Astrocyte (in vitro differentiated cells and primary cell): ENCODE measurements at regions not wholly inside any gene's neighbourhood (a gene's known extent, or its start where the extent isn't known, plus 50 kb on each side); places are given as distances from the start of the nearest gene placed in this dataset.

ENCODE experiments used
- DNase-seq: peaks from one replicate; pipeline ENCODE4 v3.0.0-alpha.2; 2010; ENCODE audit warnings: low read depth
- FAIRE-seq: peaks from 2 replicates; lab custom pipeline; 2011; peaks lifted over from hg19 to GRCh38; lab: Jason Lieb, UNC
- H2AFZ ChIP-seq: 2 replicates; pipeline ENCODE4 v1.6.0; 2012; ENCODE audit warnings: low read depth, low read length, inconsistent platforms
- H3K27ac ChIP-seq: 2 replicates; pipeline ENCODE4 v1.5.1; 2011; ENCODE audit warnings: low read depth, low read length, inconsistent platforms
- H3K27me3 ChIP-seq: 2 replicates; pipeline ENCODE4 v1.6.0; 2011; ENCODE audit warnings: low read length, inconsistent platforms; ENCODE audit not compliant: insufficient read depth
- H3K36me3 ChIP-seq: 2 replicates; pipeline ENCODE4 v1.5.1; 2011; ENCODE audit warnings: low read length, inconsistent platforms; ENCODE audit not compliant: insufficient read depth
- H3K4me1 ChIP-seq: 2 replicates; pipeline ENCODE4 v1.5.1; 2011; ENCODE audit warnings: low read length, inconsistent platforms; ENCODE audit not compliant: insufficient read depth
- H3K4me2 ChIP-seq: 2 replicates; pipeline ENCODE4 v1.6.0; 2012; ENCODE audit warnings: low read length, inconsistent platforms
- H3K4me3 ChIP-seq: 2 replicates; pipeline ENCODE4 v1.5.1; 2011; ENCODE audit warnings: low read depth, mild to moderate bottlenecking, low read length, inconsistent platforms; ENCODE audit not compliant: insufficient read depth
- H3K79me2 ChIP-seq: 2 replicates; pipeline ENCODE4 v1.6.0; 2012; ENCODE audit warnings: mild to moderate bottlenecking, low read length, inconsistent platforms; ENCODE audit not compliant: insufficient read depth
- H3K9ac ChIP-seq: 2 replicates; pipeline ENCODE4 v1.6.0; 2012; ENCODE audit warnings: mild to moderate bottlenecking, low read length, inconsistent platforms
- H3K9me3 ChIP-seq: 2 replicates; pipeline ENCODE4 v1.5.1; 2012; ENCODE audit warnings: low read depth, mild to moderate bottlenecking, low read length, inconsistent platforms; ENCODE audit not compliant: insufficient read depth
- H4K20me1 ChIP-seq: 2 replicates; pipeline ENCODE4 v1.6.0; 2012; ENCODE audit warnings: low read length, inconsistent platforms; ENCODE audit not compliant: insufficient read depth
- H3K27ac Mint-ChIP-seq: one replicate; pipeline ENCODE4 v1.8.0; 2021; ENCODE audit warnings: mild to moderate bottlenecking, mixed read lengths; ENCODE audit not compliant: unreplicated experiment
- H3K27me3 Mint-ChIP-seq: one replicate; pipeline ENCODE4 v1.8.0; 2021; ENCODE audit warnings: low read depth, mixed read lengths; ENCODE audit not compliant: unreplicated experiment
- H3K36me3 Mint-ChIP-seq: one replicate; pipeline ENCODE4 v1.8.0; 2021; ENCODE audit warnings: low read depth, mixed read lengths; ENCODE audit not compliant: unreplicated experiment
- H3K4me1 Mint-ChIP-seq: one replicate; pipeline ENCODE4 v1.8.0; 2021; ENCODE audit warnings: low read depth, mixed read lengths; ENCODE audit not compliant: unreplicated experiment
- H3K4me3 Mint-ChIP-seq: one replicate; pipeline ENCODE4 v1.8.0; 2021; ENCODE audit warnings: mild to moderate bottlenecking, moderate library complexity, mixed read lengths; ENCODE audit not compliant: unreplicated experiment
- H3K9me3 Mint-ChIP-seq: one replicate; pipeline ENCODE4 v1.8.0; 2021; ENCODE audit warnings: mild to moderate bottlenecking, mixed read lengths; ENCODE audit not compliant: unreplicated experiment
- CTCF ChIP-seq: IDR thresholded peaks from 2 replicates; pipeline ENCODE4 v1.5.1; 2011; ENCODE audit warnings: low read depth, mild to moderate bottlenecking, inconsistent platforms, low read length, moderate library complexity; ENCODE audit not compliant: insufficient read depth
- EZH2 ChIP-seq: IDR thresholded peaks from 2 replicates; pipeline ENCODE4 v1.6.1; 2012; ENCODE audit warnings: mild to moderate bottlenecking, low read length, inconsistent platforms; ENCODE audit not compliant: insufficient read depth

DNA sequence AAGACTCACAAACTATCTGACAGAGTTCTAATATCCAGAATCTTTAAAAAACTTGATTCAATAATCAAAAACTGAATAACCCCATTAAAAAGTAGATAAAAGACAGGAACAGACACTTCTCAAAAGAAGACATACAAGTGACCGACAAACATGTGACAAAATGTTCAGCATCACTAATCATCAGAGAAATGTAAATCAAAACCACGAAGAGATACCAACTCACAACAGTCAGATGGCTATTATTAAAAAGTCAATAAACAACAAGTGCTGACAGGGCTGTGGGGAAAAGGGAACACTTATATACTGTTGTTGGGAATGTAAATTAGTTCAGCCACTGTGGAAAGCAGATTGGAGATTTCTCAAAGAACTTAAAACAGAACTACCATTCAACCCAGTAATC lies 138.1 kb upstream of the RASGEF1B start:
- H3K4me1 Mint-ChIP-seq, result peaks cover 8% of the 10 kb centered on the region
- no peak overlapping the region for H3K4me3 Mint-ChIP-seq
- no peak overlapping the region for H3K4me3 ChIP-seq
- H2AFZ ChIP-seq, result no peak overlapping the region
- TF ChIP-seq EZH2 (no peak), CTCF (no peak)
- no peaks in the 10 kb centered on the region for H4K20me1 ChIP-seq
- H3K4me2 ChIP-seq, result no peak overlapping the region
- no peaks in the 10 kb centered on the region for H3K9me3 Mint-ChIP-seq
- no peaks in the 10 kb centered on the region for H3K79me2 ChIP-seq
- FAIRE-seq (no peak), DNase-seq (no peak)
- no peaks in the 10 kb centered on the region for H3K36me3 Mint-ChIP-seq
- H3K9me3 ChIP-seq, result no peaks in the 10 kb centered on the region
- H3K27ac Mint-ChIP-seq, result no peak overlapping the region
- H3K27me3 ChIP-seq, result no peaks in the 10 kb centered on the region
- no peak overlapping the region for H3K27ac ChIP-seq
- no peaks in the 10 kb centered on the region for H3K36me3 ChIP-seq
- no peak overlapping the region for H3K9ac ChIP-seq
- no peaks in the 10 kb centered on the region for H3K4me1 ChIP-seq
- H3K27me3 Mint-ChIP-seq, result no peaks in the 10 kb centered on the region

DNA sequence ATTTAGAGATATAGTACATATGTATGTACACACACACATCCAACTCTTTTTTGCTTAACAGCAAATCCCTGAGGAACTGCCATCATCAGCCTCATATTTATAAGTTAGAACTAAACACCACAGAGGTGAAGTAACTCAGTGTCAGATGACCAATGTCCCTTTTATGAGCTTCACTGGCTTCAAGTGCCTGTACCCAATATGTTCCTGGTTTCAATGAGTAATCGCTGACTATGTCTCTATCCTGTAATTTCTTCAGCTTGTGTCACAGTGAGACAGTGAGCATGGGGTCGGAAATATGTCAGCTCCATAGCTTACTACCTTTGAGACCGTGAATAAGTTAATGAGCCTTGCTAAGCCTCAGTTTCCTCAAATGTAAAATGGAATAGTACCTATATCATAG lies 136.2 kb upstream of the RASGEF1B start:
- TF ChIP-seq EZH2 (no peak), CTCF (no peak)
- Histone ChIP-seq H4K20me1 (no peaks in the 10 kb centered on the region), H3K27ac (no peak overlapping the region), H3K27me3 (no peaks in the 10 kb centered on the region), H3K4me3 (no peak overlapping the region), H3K4me1 (no peaks in the 10 kb centered on the region), H3K4me2 (no peak overlapping the region), H2AFZ (no peak overlapping the region), H3K9me3 (no peaks in the 10 kb centered on the region), H3K36me3 (no peaks in the 10 kb centered on the region), H3K79me2 (no peaks in the 10 kb centered on the region), H3K9ac (no peak overlapping the region)
- FAIRE-seq (no peak), DNase-seq (no peak)
- Mint-ChIP-seq H3K4me3 (no peak overlapping the region), H3K36me3 (no peaks in the 10 kb centered on the region), H3K27me3 (no peaks in the 10 kb centered on the region), H3K4me1 (peaks cover 8% of the 10 kb centered on the region), H3K9me3 (no peaks in the 10 kb centered on the region), H3K27ac (no peak overlapping the region)

GRCh38 chr4:81606801-81607501 lies 135.2 kb upstream of the RASGEF1B start:
- H3K4me3 Mint-ChIP-seq, result no peak overlapping the region
- Histone ChIP-seq H3K9ac (no peak overlapping the region), H3K36me3 (no peaks in the 10 kb centered on the region), H3K9me3 (no peaks in the 10 kb centered on the region), H3K27me3 (no peaks in the 10 kb centered on the region), H3K4me3 (no peak overlapping the region), H3K27ac (no peak overlapping the region), H3K79me2 (no peaks in the 10 kb centered on the region), H3K4me1 (no peaks in the 10 kb centered on the region), H4K20me1 (no peaks in the 10 kb centered on the region), H2AFZ (no peak overlapping the region), H3K4me2 (no peak overlapping the region)
- H3K36me3 Mint-ChIP-seq, result no peaks in the 10 kb centered on the region
- H3K27me3 Mint-ChIP-seq, result no peaks in the 10 kb centered on the region
- H3K27ac Mint-ChIP-seq, result no peak overlapping the region
- peaks cover 8% of the 10 kb centered on the region for H3K4me1 Mint-ChIP-seq
- TF ChIP-seq CTCF, result no peak
- no peak for TF ChIP-seq EZH2
- DNase-seq, result no peak
- FAIRE-seq, result no peak
- no peaks in the 10 kb centered on the region for H3K9me3 Mint-ChIP-seq
